GM12874 (cell line): ENCODE measurements at regions not wholly inside any gene's neighbourhood (a gene's known extent, or its start where the extent isn't known, plus 50 kb on each side); places are given as distances from the start of the nearest gene placed in this dataset.

Experiments used
- TF ChIP-seq, protein P1 (sequence below): IDR thresholded peaks from 2 replicates; pipeline ENCODE4 v1.5.1; 2011; ENCODE audit warnings: low read depth, mild to moderate bottlenecking, control low read depth, low read length, moderate library complexity; ENCODE audit not compliant: insufficient read depth

DNA sequence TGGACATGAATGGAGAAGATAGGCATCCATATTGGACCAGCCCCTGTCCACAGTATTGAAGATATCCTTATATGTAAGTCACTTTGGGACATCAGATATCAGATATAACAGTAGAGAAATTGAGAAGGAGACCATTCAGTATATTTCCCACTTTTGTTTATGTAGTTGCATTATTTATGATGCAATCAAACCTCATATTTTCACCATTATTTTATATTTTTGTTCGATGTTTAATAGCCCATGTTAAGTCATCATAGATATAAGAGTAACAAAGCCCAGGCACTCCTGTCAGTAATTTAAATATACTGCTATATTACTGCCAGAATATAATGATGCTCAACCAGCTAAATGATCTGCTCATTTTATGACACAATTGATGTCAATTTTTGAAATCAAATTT, 744.5 kb upstream of the EPHA7 start:
- TF ChIP-seq, protein P1, sequence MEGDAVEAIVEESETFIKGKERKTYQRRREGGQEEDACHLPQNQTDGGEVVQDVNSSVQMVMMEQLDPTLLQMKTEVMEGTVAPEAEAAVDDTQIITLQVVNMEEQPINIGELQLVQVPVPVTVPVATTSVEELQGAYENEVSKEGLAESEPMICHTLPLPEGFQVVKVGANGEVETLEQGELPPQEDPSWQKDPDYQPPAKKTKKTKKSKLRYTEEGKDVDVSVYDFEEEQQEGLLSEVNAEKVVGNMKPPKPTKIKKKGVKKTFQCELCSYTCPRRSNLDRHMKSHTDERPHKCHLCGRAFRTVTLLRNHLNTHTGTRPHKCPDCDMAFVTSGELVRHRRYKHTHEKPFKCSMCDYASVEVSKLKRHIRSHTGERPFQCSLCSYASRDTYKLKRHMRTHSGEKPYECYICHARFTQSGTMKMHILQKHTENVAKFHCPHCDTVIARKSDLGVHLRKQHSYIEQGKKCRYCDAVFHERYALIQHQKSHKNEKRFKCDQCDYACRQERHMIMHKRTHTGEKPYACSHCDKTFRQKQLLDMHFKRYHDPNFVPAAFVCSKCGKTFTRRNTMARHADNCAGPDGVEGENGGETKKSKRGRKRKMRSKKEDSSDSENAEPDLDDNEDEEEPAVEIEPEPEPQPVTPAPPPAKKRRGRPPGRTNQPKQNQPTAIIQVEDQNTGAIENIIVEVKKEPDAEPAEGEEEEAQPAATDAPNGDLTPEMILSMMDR: no peak

DNA sequence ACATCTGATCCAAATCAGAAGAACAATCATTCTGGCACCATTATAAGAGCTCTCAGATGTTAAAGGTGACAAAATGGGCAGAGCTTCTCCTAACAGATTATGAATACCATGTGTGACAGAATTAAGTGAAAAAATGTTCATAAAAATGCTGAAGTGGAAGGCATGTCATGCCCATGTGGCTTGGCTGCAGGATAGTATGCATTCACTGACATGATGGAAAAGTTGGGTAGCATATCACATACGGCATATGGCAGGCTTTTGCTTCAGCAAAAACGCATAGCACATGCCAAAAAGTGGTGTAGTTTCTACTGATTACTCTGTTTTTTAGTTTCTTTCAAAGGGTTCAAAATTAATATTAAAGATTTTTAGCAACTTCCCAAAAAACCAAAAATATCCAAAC, 731.5 kb upstream of the EPHA7 start:
- TF ChIP-seq, protein P1: no peak

DNA sequence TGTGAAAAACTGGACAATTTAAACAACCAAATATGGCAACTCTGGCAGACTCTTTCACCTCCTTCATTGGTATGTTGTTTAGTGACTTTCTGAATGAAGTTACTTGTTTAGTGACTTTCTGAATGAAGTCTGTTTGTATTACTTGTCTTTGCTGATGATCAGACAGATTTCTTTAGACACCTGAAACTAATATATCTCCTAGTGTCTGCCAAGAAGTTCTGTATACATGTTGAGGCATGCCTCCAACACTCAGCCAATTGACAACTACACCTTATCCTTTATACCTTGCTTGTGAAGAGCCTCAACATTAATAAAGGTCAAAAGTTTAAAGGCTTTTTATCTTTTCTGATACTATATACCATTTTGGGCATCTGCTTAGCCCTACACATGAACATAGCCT, 725.4 kb upstream of the EPHA7 start:
- TF ChIP-seq, protein P1: no peak

DNA sequence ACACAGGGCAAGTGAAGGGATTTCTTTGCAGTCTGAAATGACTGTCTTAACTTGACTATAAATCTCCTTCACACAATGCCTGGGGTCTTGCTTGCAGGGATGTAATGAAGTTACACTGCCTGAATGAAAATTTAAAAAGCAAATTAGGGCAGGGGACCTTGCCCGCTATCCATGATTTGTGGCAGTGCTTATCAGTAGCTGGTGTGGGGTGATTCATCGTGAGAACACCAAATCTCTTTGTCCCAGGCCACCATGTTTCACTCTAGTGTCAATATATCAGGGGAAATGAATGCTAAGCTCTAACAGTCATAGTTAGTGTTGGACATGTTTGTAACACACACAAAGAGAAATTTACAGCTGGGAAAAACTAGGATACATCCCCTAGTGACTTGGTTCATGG, 713.7 kb upstream of the EPHA7 start:
- TF ChIP-seq, protein P1: no peak

DNA sequence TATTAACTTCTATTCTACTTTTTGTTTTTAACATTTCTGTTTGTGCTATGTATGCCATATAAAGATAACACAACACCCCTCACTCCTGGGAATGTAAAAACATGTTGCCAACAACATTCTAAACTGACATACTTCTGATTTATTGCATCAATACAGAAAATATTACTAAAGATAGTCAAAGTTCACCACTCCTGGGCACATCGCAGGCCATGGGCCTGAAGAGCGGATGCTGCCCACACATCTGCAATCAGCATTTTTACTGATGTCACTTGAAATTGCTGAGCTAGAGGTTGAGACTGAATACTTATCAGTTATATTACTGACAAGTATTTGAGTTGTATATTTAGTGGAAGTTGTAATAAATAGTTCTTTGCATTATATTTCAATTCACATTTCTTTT, 711.9 kb upstream of the EPHA7 start:
- TF ChIP-seq, protein P1: no peak

DNA sequence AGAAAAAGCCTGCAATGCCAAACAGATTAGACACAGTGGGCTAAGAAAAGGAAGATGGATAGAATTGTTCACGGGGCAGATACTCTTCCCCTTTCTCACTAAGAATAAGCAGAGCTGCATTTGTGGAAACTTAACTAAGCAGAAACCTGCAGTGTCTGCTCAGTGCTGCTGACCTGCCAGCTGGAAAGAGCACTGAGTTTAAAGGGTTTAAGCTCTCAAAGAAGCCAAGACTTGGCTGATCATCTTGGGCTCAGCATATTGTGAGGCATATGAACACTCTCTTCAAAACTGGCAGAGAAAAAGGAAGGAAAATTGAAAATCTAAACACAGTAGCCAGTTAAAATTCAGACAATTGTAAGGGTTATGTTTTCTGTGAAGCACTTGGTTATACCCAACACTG, 711.1 kb upstream of the EPHA7 start:
- TF ChIP-seq, protein P1: no peak

DNA sequence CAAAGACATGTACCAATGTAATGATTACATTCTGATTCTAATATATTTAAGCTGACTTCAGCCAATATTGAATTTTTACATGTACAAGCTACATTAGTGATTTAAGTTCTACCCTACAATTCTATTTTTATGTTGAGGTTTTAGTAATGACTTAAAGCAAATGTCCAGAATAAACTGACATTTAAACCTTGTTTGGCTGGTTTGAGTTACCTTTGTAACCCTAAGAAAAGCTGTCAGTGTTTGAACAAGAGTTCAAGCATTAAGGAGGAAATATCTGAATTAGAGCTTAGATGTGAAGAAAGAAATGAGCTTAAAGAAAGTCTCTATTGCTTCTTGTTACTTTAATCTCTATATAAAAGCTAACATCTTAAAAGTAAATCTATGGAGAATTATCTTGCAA, 710.6 kb upstream of the EPHA7 start:
- TF ChIP-seq, protein P1: no peak

DNA sequence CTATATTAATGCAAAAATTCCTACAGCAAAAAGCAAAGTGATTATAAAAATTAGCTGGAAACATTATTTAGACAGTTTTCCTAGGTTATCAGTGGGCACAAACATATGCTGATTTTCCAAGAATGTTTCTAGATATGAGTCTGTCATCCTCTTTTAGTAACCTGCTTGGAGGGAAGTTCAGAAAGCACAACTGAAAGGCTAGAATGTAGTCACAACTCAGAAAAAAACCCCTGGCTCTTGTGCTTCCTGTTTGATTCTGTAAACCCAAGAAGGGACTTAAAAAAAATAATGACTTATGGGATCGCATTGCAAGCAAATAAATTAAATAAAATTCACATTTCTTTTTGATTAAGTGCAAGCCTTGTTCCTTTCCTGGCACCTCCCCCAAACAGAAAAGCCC, 708.4 kb upstream of the EPHA7 start:
- TF ChIP-seq, protein P1: no peak
